ENCODE measurements at regions not wholly inside any gene's neighbourhood (a gene's known extent, or its start where the extent isn't known, plus 50 kb on each side); places are given as distances from the start of the nearest gene placed in this dataset.
A peak's percentile ranks its signal among the peaks of the same experiment; 100 is the strongest.

- Histone ChIP-seq H3K9me3 (ENCODE audit: control insufficient read depth, insufficient read depth, low read length) (peaks cover 3% of the 10 kb centered on the region; the same call in 1 of the 2 replicates), H3K27ac (ENCODE audit: low read depth, low read length) (peak overlapping the region; percentile 40), H3K4me3 (ENCODE audit: low read depth, low read length) (no peak overlapping the region), H3K27me3 (ENCODE audit: control insufficient read depth, insufficient read depth, low read length) (no peaks in the 10 kb centered on the region)
- DNase-seq (ENCODE audit: low read depth, low spot score) = peak; percentile 46
- ChIA-PET POLR2A (no interaction called here), CTCF (interaction anchor here (0.9 kb wide), 1 partner anchor 316 kb away, joined by 3 read pairs; no protein-coding TSS in a partner anchor)
- TF ChIP-seq CTCF (IDR thresholded peaks at IDR 0.05; ENCODE audit: low read depth, low read length) = no peak
Observed at GRCh38 chr11:115819014-115819413, 314.8 kb upstream of the CADM1 start.

GRCh38 chr11:115817844-115818468, 313.7 kb upstream of the CADM1 start:
- POLR2A ChIA-PET = no interaction called here
- no peaks in the 10 kb centered on the region for H3K27me3 ChIP-seq (ENCODE audit: control insufficient read depth, insufficient read depth, low read length)

GRCh38 chr11:115808351-115808940, 304.2 kb upstream of the CADM1 start:
- DNase-seq (ENCODE audit: low read depth, low spot score) = no peak
- Histone ChIP-seq H3K27ac (ENCODE audit: low read depth, low read length) (no peak overlapping the region), H3K27me3 (ENCODE audit: control insufficient read depth, insufficient read depth, low read length) (no peaks in the 10 kb centered on the region), H3K4me3 (ENCODE audit: low read depth, low read length) (no peak overlapping the region), H3K9me3 (ENCODE audit: control insufficient read depth, insufficient read depth, low read length) (peaks cover 12% of the 10 kb centered on the region; the same call in 1 of the 2 replicates)
- CTCF ChIA-PET = interaction anchor here (0.6 kb wide), 1 partner anchor 468 kb away, joined by 7 read pairs; no protein-coding TSS in a partner anchor
- no peak for TF ChIP-seq CTCF (IDR thresholded peaks at IDR 0.05; ENCODE audit: low read depth, low read length)
- POLR2A ChIA-PET = no interaction called here

More at GRCh38 chr11:115817844-115818468, 313.7 kb upstream of the CADM1 start:
- DNase-seq (ENCODE audit: low read depth, low spot score) = no peak
- CTCF ChIA-PET = interaction anchor here (0.9 kb wide), 1 partner anchor 315 kb away, joined by 3 read pairs; no protein-coding TSS in a partner anchor
- Histone ChIP-seq H3K9me3 (ENCODE audit: control insufficient read depth, insufficient read depth, low read length) (peaks cover 3% of the 10 kb centered on the region; the same call in 1 of the 2 replicates), H3K4me3 (ENCODE audit: low read depth, low read length) (no peak overlapping the region), H3K27ac (ENCODE audit: low read depth, low read length) (no peak overlapping the region)
- TF ChIP-seq CTCF (IDR thresholded peaks at IDR 0.05; ENCODE audit: low read depth, low read length) = no peak

- Histone ChIP-seq H3K9me3 (ENCODE audit: control insufficient read depth, insufficient read depth, low read length) (peaks cover 12% of the 10 kb centered on the region; the same call in 1 of the 2 replicates), H3K27me3 (ENCODE audit: control insufficient read depth, insufficient read depth, low read length) (peaks cover 3% of the 10 kb centered on the region), H3K4me3 (ENCODE audit: low read depth, low read length) (no peak overlapping the region), H3K27ac (ENCODE audit: low read depth, low read length) (no peak overlapping the region)
- ChIA-PET CTCF (no interaction called here), POLR2A (no interaction called here)
- no peak for DNase-seq (ENCODE audit: low read depth, low spot score)
- TF ChIP-seq CTCF (IDR thresholded peaks at IDR 0.05; ENCODE audit: low read depth, low read length) = no peak
Observed at GRCh38 chr11:115806056-115806455, 301.8 kb upstream of the CADM1 start.

GRCh38 chr11:115803073-115803740, 299.0 kb upstream of the CADM1 start:
- TF ChIP-seq CTCF (IDR thresholded peaks at IDR 0.05; ENCODE audit: low read depth, low read length) = no peak
- H3K27ac ChIP-seq (ENCODE audit: low read depth, low read length) = no peak overlapping the region
- POLR2A ChIA-PET = no interaction called here
- no peak for DNase-seq (ENCODE audit: low read depth, low spot score)
- H3K27me3 ChIP-seq (ENCODE audit: control insufficient read depth, insufficient read depth, low read length) = peaks cover 8% of the 10 kb centered on the region
- H3K4me3 ChIP-seq (ENCODE audit: low read depth, low read length) = no peak overlapping the region
- H3K9me3 ChIP-seq (ENCODE audit: control insufficient read depth, insufficient read depth, low read length) = peaks cover 6% of the 10 kb centered on the region; the same call in 1 of the 2 replicates
- CTCF ChIA-PET = no interaction called here
